ENCODE measurements at regions not wholly inside any gene's neighbourhood (a gene's known extent, or its start where the extent isn't known, plus 50 kb on each side); places are given as distances from the start of the nearest gene placed in this dataset.

DNA sequence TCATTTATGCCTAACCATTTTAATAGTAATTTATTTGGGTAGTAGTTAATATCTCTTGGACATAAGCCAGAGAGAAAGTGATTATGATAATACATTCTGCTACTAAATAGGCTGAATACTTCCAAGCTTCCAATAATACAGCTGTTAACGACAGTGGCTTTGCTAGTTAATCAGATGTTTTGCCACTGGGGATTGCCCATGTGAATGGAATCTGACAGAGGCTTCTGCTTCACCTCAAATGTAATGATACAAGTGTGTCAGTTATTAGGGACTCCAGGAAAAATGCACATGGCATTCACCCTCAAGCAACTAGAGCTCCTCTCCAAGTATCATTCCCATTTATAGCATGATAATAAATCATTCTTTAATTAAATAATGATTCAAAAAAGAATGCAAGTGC lies 185.0 kb upstream of the TMEFF2 start:
- Mint-ChIP-seq H3K27ac (ENCODE audit: low read depth, unreplicated experiment) (no peak overlapping the region), H3K9me3 (ENCODE audit: unreplicated experiment) (no peaks in the 10 kb centered on the region), H3K4me1 (ENCODE audit: insufficient read depth, unreplicated experiment) (no peaks in the 10 kb centered on the region), H3K36me3 (ENCODE audit: insufficient read depth, unreplicated experiment) (no peaks in the 10 kb centered on the region), H3K4me3 (ENCODE audit: unreplicated experiment) (no peak overlapping the region), H3K27me3 (ENCODE audit: insufficient read depth, unreplicated experiment) (no peaks in the 10 kb centered on the region)
- no TSS peak for BruUV-seq (replicated peaks)
- TF ChIP-seq CTCF (IDR thresholded peaks at IDR 0.05; ENCODE audit: unreplicated experiment), result no peak
- ChIA-PET POLR2A (no interaction called here), CTCF (no interaction called here)
- intact Hi-C loops (cut with micrococcal nuclease), result no loop called here
- no peak for DNase-seq (ENCODE audit: unreplicated experiment)

GRCh38 chr2:192377173-192377572 lies 182.4 kb upstream of the TMEFF2 start:
- no peaks in the 10 kb centered on the region for H3K27me3 Mint-ChIP-seq (ENCODE audit: insufficient read depth, unreplicated experiment)
- no peak overlapping the region for H3K27ac Mint-ChIP-seq (ENCODE audit: low read depth, unreplicated experiment)
- no peak for TF ChIP-seq CTCF (IDR thresholded peaks at IDR 0.05; ENCODE audit: unreplicated experiment)
- no peaks in the 10 kb centered on the region for H3K9me3 Mint-ChIP-seq (ENCODE audit: unreplicated experiment)
- no peak for DNase-seq (ENCODE audit: unreplicated experiment)
- no peak overlapping the region for H3K4me3 Mint-ChIP-seq (ENCODE audit: unreplicated experiment)
- no peaks in the 10 kb centered on the region for H3K4me1 Mint-ChIP-seq (ENCODE audit: insufficient read depth, unreplicated experiment)
- intact Hi-C loops (cut with micrococcal nuclease), result no loop called here
- no TSS peak for BruUV-seq (replicated peaks)
- no peaks in the 10 kb centered on the region for H3K36me3 Mint-ChIP-seq (ENCODE audit: insufficient read depth, unreplicated experiment)
- ChIA-PET POLR2A (no interaction called here), CTCF (no interaction called here)

DNA sequence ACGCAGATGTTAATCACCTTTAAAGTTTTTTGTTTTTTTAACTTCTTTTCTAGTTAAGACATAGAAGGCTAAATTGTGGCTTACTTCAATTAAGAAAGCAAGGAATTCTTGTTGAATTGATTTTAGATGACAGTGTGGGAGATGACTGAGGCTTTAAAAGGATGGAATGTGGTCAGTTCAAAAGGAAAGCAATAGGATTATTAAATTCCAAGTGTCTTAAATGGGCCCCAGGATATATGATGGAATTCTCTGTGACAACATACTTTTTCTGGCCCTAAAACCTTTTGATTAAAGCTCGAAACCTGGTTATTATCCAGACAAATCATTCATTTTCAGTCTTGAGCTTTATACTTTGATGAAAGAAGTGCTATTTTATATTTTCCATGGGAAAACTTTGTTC lies 179.0 kb upstream of the TMEFF2 start:
- no peaks in the 10 kb centered on the region for H3K27me3 Mint-ChIP-seq (ENCODE audit: insufficient read depth, unreplicated experiment)
- no peak overlapping the region for H3K27ac Mint-ChIP-seq (ENCODE audit: low read depth, unreplicated experiment)
- H3K36me3 Mint-ChIP-seq (ENCODE audit: insufficient read depth, unreplicated experiment), result no peaks in the 10 kb centered on the region
- BruUV-seq (replicated peaks), result no TSS peak
- TF ChIP-seq CTCF (IDR thresholded peaks at IDR 0.05; ENCODE audit: unreplicated experiment), result no peak
- DNase-seq (ENCODE audit: unreplicated experiment), result no peak
- no peak overlapping the region for H3K4me3 Mint-ChIP-seq (ENCODE audit: unreplicated experiment)
- H3K4me1 Mint-ChIP-seq (ENCODE audit: insufficient read depth, unreplicated experiment), result no peaks in the 10 kb centered on the region
- ChIA-PET CTCF (interaction anchor here (1.1 kb wide), 1 partner anchor 818 kb away, joined by 5 read pairs; no protein-coding TSS in a partner anchor), POLR2A (interaction anchor here (1.0 to 1.3 kb wide), 2 partner anchors 14 to 17 kb away, joined by 3 read pairs; no protein-coding TSS in a partner anchor)
- intact Hi-C loops (cut with micrococcal nuclease), result no loop called here
- H3K9me3 Mint-ChIP-seq (ENCODE audit: unreplicated experiment), result no peaks in the 10 kb centered on the region

- Mint-ChIP-seq H3K27me3 (ENCODE audit: insufficient read depth, unreplicated experiment) (no peaks in the 10 kb centered on the region), H3K36me3 (ENCODE audit: insufficient read depth, unreplicated experiment) (no peaks in the 10 kb centered on the region), H3K4me1 (ENCODE audit: insufficient read depth, unreplicated experiment) (no peaks in the 10 kb centered on the region), H3K27ac (ENCODE audit: low read depth, unreplicated experiment) (no peak overlapping the region), H3K4me3 (ENCODE audit: unreplicated experiment) (no peak overlapping the region), H3K9me3 (ENCODE audit: unreplicated experiment) (no peaks in the 10 kb centered on the region)
- ChIA-PET CTCF (interaction anchor here (1.1 kb wide), 1 partner anchor 21 kb away, joined by 3 read pairs; no protein-coding TSS in a partner anchor), POLR2A (interaction anchor here (0.6 to 0.7 kb wide), 2 partner anchors 59 to 107 kb away, joined by 3 read pairs; no protein-coding TSS in a partner anchor)
- DNase-seq (ENCODE audit: unreplicated experiment), result no peak
- no peak for TF ChIP-seq CTCF (IDR thresholded peaks at IDR 0.05; ENCODE audit: unreplicated experiment)
- BruUV-seq (replicated peaks), result no TSS peak
- intact Hi-C loops (cut with micrococcal nuclease), result no loop called here
These were observed 178.5 kb upstream of the TMEFF2 start for GRCh38 chr2:192373221-192373620.
